Fibroblast of lung (primary cell): ENCODE measurements at regions not wholly inside any gene's neighbourhood (a gene's known extent, or its start where the extent isn't known, plus 50 kb on each side); places are given as distances from the start of the nearest gene placed in this dataset.
A peak's percentile ranks its signal among the peaks of the same experiment; 100 is the strongest.

Experiments used
- DNase-seq, 2 donors: peaks; one replicate each; pipeline versions ENCODE4 v3.0.0 to v3.0.0-alpha.2; 2010; ENCODE audit warnings: low read depth in 2 of 2
- H2AFZ ChIP-seq: 2 replicates; pipeline ENCODE4 v1.5.1; 2012; ENCODE audit warnings: low read length, control low read depth, inconsistent platforms
- H3K27ac ChIP-seq: 2 replicates; pipeline ENCODE4 v1.5.1; 2011; ENCODE audit warnings: low read length, control low read depth; ENCODE audit not compliant: insufficient read depth
- H3K27me3 ChIP-seq: 2 replicates; pipeline ENCODE4 v1.5.1; 2011; ENCODE audit warnings: mild to moderate bottlenecking, low read length; ENCODE audit not compliant: control insufficient read depth, insufficient read depth
- H3K36me3 ChIP-seq: 2 replicates; pipeline ENCODE4 v1.5.1; 2011; ENCODE audit warnings: low read length; ENCODE audit not compliant: control insufficient read depth, insufficient read depth
- H3K4me1 ChIP-seq: 2 replicates; pipeline ENCODE4 v1.5.1; 2011; ENCODE audit warnings: low read length; ENCODE audit not compliant: control insufficient read depth, insufficient read depth; ENCODE audit errors: extremely low read depth
- H3K4me2 ChIP-seq: 2 replicates; pipeline ENCODE4 v1.5.1; 2011; ENCODE audit warnings: low read length, control low read depth; ENCODE audit not compliant: insufficient read depth; ENCODE audit errors: extremely low read depth
- H3K4me3 ChIP-seq, 4 experiments: fragments of 200-600 bp in 1 of 4; sonication (generic) in 1 of 4; replicated peaks in 1 of 4; 2 replicates each; pipeline ENCODE4 v1.5.1; 2011 to 2016; ENCODE audit warnings: low read length in 4 of 4, low read depth in 3 of 4, mild to moderate bottlenecking in 3 of 4, control low read depth in 2 of 4, inconsistent platforms in 1 of 4, mixed read lengths in 1 of 4; ENCODE audit not compliant: insufficient read depth in 1 of 4; ENCODE audit errors: control extremely low read depth in 1 of 4
- H3K79me2 ChIP-seq: 2 replicates; pipeline ENCODE4 v1.5.1; 2012; ENCODE audit warnings: mild to moderate bottlenecking, low read length, inconsistent platforms; ENCODE audit not compliant: control insufficient read depth, insufficient read depth
- H3K9ac ChIP-seq: 2 replicates; pipeline ENCODE4 v1.5.1; 2011; ENCODE audit warnings: mild to moderate bottlenecking, low read length, control low read depth; ENCODE audit not compliant: insufficient read depth
- H3K9me3 ChIP-seq: 2 replicates; pipeline ENCODE4 v1.5.1; 2012; ENCODE audit warnings: low read depth, low read length; ENCODE audit not compliant: control insufficient read depth, insufficient read depth
- H4K20me1 ChIP-seq: 2 replicates; pipeline ENCODE4 v1.5.1; 2011; ENCODE audit warnings: low read length; ENCODE audit not compliant: control insufficient read depth, insufficient read depth; ENCODE audit errors: extremely low read depth
- EZH2 ChIP-seq: IDR thresholded peaks from 2 replicates; pipeline ENCODE4 v1.5.1; 2012; ENCODE audit warnings: low read length, control low read depth, mild to moderate bottlenecking; ENCODE audit errors: missing control alignments
- TF ChIP-seq, protein P1 (sequence below), 2 donors: IDR thresholded peaks in 1 of 2; conservative IDR thresholded peaks in 1 of 2; 1 replicate in 1 of 2; 2 replicates in 1 of 2; pipeline ENCODE4 v1.5.1; 2011 to 2012; ENCODE audit warnings: low read length in 2 of 2, control low read depth in 1 of 2, inconsistent platforms in 1 of 2, low read depth in 1 of 2, mild to moderate bottlenecking in 1 of 2

- Histone ChIP-seq H3K9ac (no peak overlapping the region), H2AFZ (no peak overlapping the region), H3K4me3 (no peak overlapping the region), H3K36me3 (no peaks in the 10 kb centered on the region), H3K27me3 (no peaks in the 10 kb centered on the region), H3K4me1 (no peaks in the 10 kb centered on the region), H3K27ac (no peak overlapping the region), H3K9me3 (no peaks in the 10 kb centered on the region), H4K20me1 (no peaks in the 10 kb centered on the region), H3K4me2 (no peak overlapping the region), H3K79me2 (no peaks in the 10 kb centered on the region)
- TF ChIP-seq, protein P1, sequence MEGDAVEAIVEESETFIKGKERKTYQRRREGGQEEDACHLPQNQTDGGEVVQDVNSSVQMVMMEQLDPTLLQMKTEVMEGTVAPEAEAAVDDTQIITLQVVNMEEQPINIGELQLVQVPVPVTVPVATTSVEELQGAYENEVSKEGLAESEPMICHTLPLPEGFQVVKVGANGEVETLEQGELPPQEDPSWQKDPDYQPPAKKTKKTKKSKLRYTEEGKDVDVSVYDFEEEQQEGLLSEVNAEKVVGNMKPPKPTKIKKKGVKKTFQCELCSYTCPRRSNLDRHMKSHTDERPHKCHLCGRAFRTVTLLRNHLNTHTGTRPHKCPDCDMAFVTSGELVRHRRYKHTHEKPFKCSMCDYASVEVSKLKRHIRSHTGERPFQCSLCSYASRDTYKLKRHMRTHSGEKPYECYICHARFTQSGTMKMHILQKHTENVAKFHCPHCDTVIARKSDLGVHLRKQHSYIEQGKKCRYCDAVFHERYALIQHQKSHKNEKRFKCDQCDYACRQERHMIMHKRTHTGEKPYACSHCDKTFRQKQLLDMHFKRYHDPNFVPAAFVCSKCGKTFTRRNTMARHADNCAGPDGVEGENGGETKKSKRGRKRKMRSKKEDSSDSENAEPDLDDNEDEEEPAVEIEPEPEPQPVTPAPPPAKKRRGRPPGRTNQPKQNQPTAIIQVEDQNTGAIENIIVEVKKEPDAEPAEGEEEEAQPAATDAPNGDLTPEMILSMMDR (conservative IDR thresholded peaks at IDR 0.05 in 1 of 2, IDR thresholded peaks at IDR 0.05 in 1 of 2; ENCODE audit: low read depth in 1 of 2, low read length in 2 of 2) = peak in 1 of 2 donors; percentile 43
- no peak for TF ChIP-seq EZH2
- DNase-seq = peak in 1 of 2 donors; percentile 8
These were observed 1262.8 kb upstream of the PRMT6 start for GRCh38 chr1:105793536-105794146.

DNA sequence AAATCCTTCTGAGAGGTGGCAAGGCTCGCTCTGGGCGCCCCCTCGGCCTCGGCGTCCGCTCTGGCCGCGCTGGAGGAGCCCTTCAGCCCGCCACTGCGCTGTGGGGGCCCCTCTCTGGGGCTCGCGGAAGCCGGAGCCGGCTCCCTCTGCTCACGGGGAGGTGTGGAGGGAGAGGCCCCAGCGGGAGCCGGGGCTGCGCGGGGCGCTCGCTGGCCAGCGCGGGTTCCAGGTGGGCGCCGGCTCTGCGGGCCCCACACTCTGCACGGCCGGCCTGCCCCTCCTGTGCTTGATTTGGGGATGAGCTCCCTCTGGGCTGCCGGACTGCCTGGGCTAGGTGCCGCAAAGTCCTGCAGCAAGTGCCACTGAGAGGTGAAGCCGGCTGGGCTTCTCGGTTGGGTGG is 1260.7 kb upstream of the PRMT6 start:
- no peaks in the 10 kb centered on the region for H3K79me2 ChIP-seq
- H3K36me3 ChIP-seq = no peaks in the 10 kb centered on the region
- no peak overlapping the region for H3K4me2 ChIP-seq
- H2AFZ ChIP-seq = no peak overlapping the region
- H3K27me3 ChIP-seq = no peaks in the 10 kb centered on the region
- H3K4me1 ChIP-seq = no peaks in the 10 kb centered on the region
- H3K9me3 ChIP-seq = no peaks in the 10 kb centered on the region
- H3K9ac ChIP-seq = no peak overlapping the region
- TF ChIP-seq EZH2 = no peak
- TF ChIP-seq, protein P1 (conservative IDR thresholded peaks at IDR 0.05 in 1 of 2, IDR thresholded peaks at IDR 0.05 in 1 of 2; ENCODE audit: low read depth in 1 of 2, low read length in 2 of 2) = no peak
- no peak for DNase-seq
- no peaks in the 10 kb centered on the region for H4K20me1 ChIP-seq
- H3K4me3 ChIP-seq = no peak overlapping the region
- no peak overlapping the region for H3K27ac ChIP-seq

GRCh38 chr1:105830571-105831146 is 1225.8 kb upstream of the PRMT6 start:
- Histone ChIP-seq H3K4me2 (no peak overlapping the region), H4K20me1 (no peaks in the 10 kb centered on the region), H3K27ac (no peak overlapping the region), H3K27me3 (no peaks in the 10 kb centered on the region), H3K9ac (no peak overlapping the region), H3K36me3 (no peaks in the 10 kb centered on the region), H3K4me1 (no peaks in the 10 kb centered on the region), H3K9me3 (no peaks in the 10 kb centered on the region), H3K79me2 (no peaks in the 10 kb centered on the region), H2AFZ (no peak overlapping the region), H3K4me3 (no peak overlapping the region)
- DNase-seq = no peak
- TF ChIP-seq EZH2 = no peak
- TF ChIP-seq, protein P1 (conservative IDR thresholded peaks at IDR 0.05 in 1 of 2, IDR thresholded peaks at IDR 0.05 in 1 of 2; ENCODE audit: low read depth in 1 of 2, low read length in 2 of 2) = no peak
